ENCODE measurements at regions not wholly inside any gene's neighbourhood (a gene's known extent, or its start where the extent isn't known, plus 50 kb on each side); places are given as distances from the start of the nearest gene placed in this dataset.

DNA sequence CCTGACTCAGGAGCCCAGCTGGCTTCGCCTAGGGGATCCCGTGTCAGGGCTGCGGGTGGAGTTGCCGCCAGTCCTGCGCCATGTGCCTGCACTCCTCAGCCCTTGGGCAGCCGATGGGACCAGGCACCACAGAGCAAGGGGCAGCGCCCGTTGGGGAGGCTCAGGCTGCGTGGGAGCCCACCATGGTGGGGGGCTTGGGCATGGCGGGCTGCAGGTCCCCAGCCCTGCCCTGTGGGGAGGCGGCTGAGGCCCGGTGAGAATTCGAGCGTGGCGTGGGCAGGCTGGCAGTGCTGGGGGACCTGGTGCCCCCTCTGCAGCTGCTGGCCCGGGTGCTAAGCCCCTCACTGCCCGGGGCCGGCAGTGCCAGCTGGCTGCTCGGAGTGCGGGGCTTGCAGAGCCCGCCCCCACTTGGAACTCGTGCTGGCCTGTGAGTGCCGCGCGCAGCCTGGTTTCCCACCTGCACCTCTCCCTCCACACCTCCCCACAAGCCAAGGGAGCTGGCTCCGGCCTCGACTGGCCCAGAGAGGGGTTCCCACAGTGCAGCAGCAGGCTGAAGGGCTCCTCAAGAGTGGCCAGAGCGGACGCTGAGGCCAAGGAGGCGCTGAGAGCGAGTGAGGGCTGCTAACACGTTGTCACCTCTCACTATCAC lies 135.1 kb upstream of the SEL1L start:
- Histone ChIP-seq H2BK12ac (ENCODE audit: low read length) (no peak overlapping the region), H3K4me3 (ENCODE audit: low read depth, low read length) (no peak overlapping the region), H3K14ac (ENCODE audit: low read length) (no peak overlapping the region), H4K91ac (ENCODE audit: low read depth, low read length) (no peak overlapping the region), H3K9ac (ENCODE audit: low read length) (no peak overlapping the region), H3K18ac (ENCODE audit: low read length) (no peak overlapping the region), H3K23ac (ENCODE audit: low read length) (no peak overlapping the region), H3K4me2 (ENCODE audit: low read length) (no peak overlapping the region), H3K36me3 (ENCODE audit: control insufficient read depth in 1 of 2, insufficient read depth in 2 of 2, low read length in 2 of 2) (no peaks in the 10 kb centered on the region), H3K4ac (ENCODE audit: low read depth, low read length) (no peak overlapping the region), H2AFZ (ENCODE audit: insufficient read depth, low read length, poor library complexity) (no peak overlapping the region), H3K79me2 (ENCODE audit: control insufficient read depth, insufficient read depth, low read length, poor library complexity) (no peaks in the 10 kb centered on the region), H3K79me1 (ENCODE audit: low read length) (no peaks in the 10 kb centered on the region), H4K12ac (ENCODE audit: low read depth, low read length) (no peak overlapping the region), H2BK5ac (ENCODE audit: low read depth, low read length, poor library complexity) (no peak overlapping the region), H3K27me3 (ENCODE audit: insufficient read depth, low read length) (no peaks in the 10 kb centered on the region), H3K27ac (ENCODE audit: low read depth, low read length) (no peak overlapping the region), H3K4me1 (ENCODE audit: control insufficient read depth in 1 of 2, insufficient read depth in 2 of 2, low read length in 2 of 2) (no peaks in the 10 kb centered on the region), H2AK5ac (ENCODE audit: low read length) (no peak overlapping the region), H4K8ac (ENCODE audit: low read depth, low read length) (no peak overlapping the region), H3K9me3 (ENCODE audit: insufficient read depth, low read depth, low read length) (peaks cover 5% of the 10 kb centered on the region), H2BK120ac (ENCODE audit: insufficient read depth, low read length, poor library complexity) (no peak overlapping the region)
- no peak for DNase-seq
- no CpG with 5 or more reads among the region's 32 CpGs for WGBS (ENCODE audit: extremely low coverage, insufficient coverage, insufficient read length)

- Histone ChIP-seq H3K36me3 (ENCODE audit: control insufficient read depth in 1 of 2, insufficient read depth in 2 of 2, low read length in 2 of 2) (no peaks in the 10 kb centered on the region), H2BK120ac (ENCODE audit: insufficient read depth, low read length, poor library complexity) (no peak overlapping the region), H4K91ac (ENCODE audit: low read depth, low read length) (no peak overlapping the region), H3K4me1 (ENCODE audit: control insufficient read depth in 1 of 2, insufficient read depth in 2 of 2, low read length in 2 of 2) (no peaks in the 10 kb centered on the region), H2BK5ac (ENCODE audit: low read depth, low read length, poor library complexity) (no peak overlapping the region), H4K12ac (ENCODE audit: low read depth, low read length) (no peak overlapping the region), H2BK12ac (ENCODE audit: low read length) (no peak overlapping the region), H3K4me3 (ENCODE audit: low read depth, low read length) (no peak overlapping the region), H3K79me2 (ENCODE audit: control insufficient read depth, insufficient read depth, low read length, poor library complexity) (no peaks in the 10 kb centered on the region), H3K9me3 (ENCODE audit: insufficient read depth, low read depth, low read length) (peaks cover 5% of the 10 kb centered on the region), H3K14ac (ENCODE audit: low read length) (no peak overlapping the region), H3K79me1 (ENCODE audit: low read length) (no peaks in the 10 kb centered on the region), H3K23ac (ENCODE audit: low read length) (no peak overlapping the region), H3K9ac (ENCODE audit: low read length) (no peak overlapping the region), H3K27me3 (ENCODE audit: insufficient read depth, low read length) (no peaks in the 10 kb centered on the region), H2AK5ac (ENCODE audit: low read length) (no peak overlapping the region), H3K27ac (ENCODE audit: low read depth, low read length) (no peak overlapping the region), H3K4ac (ENCODE audit: low read depth, low read length) (no peak overlapping the region), H2AFZ (ENCODE audit: insufficient read depth, low read length, poor library complexity) (no peak overlapping the region), H3K4me2 (ENCODE audit: low read length) (no peak overlapping the region), H3K18ac (ENCODE audit: low read length) (no peak overlapping the region), H4K8ac (ENCODE audit: low read depth, low read length) (no peak overlapping the region)
- DNase-seq = no peak
- WGBS (ENCODE audit: extremely low coverage, insufficient coverage, insufficient read length) = no CpG with 5 or more reads among the region's 2 CpGs
Observed at GRCh38 chr14:81669308-81669707, 135.7 kb upstream of the SEL1L start.

- H2AFZ ChIP-seq (ENCODE audit: insufficient read depth, low read length, poor library complexity) = no peak overlapping the region
- no peaks in the 10 kb centered on the region for H3K4me1 ChIP-seq (ENCODE audit: control insufficient read depth in 1 of 2, insufficient read depth in 2 of 2, low read length in 2 of 2)
- H3K36me3 ChIP-seq (ENCODE audit: control insufficient read depth in 1 of 2, insufficient read depth in 2 of 2, low read length in 2 of 2) = no peaks in the 10 kb centered on the region
- H3K79me2 ChIP-seq (ENCODE audit: control insufficient read depth, insufficient read depth, low read length, poor library complexity) = no peaks in the 10 kb centered on the region
- H2BK120ac ChIP-seq (ENCODE audit: insufficient read depth, low read length, poor library complexity) = no peak overlapping the region
- H4K91ac ChIP-seq (ENCODE audit: low read depth, low read length) = no peak overlapping the region
- no peaks in the 10 kb centered on the region for H3K27me3 ChIP-seq (ENCODE audit: insufficient read depth, low read length)
- H3K4me2 ChIP-seq (ENCODE audit: low read length) = no peak overlapping the region
- no peak overlapping the region for H3K4ac ChIP-seq (ENCODE audit: low read depth, low read length)
- H3K14ac ChIP-seq (ENCODE audit: low read length) = no peak overlapping the region
- no peak overlapping the region for H3K4me3 ChIP-seq (ENCODE audit: low read depth, low read length)
- no peak overlapping the region for H3K27ac ChIP-seq (ENCODE audit: low read depth, low read length)
- WGBS (ENCODE audit: extremely low coverage, insufficient coverage, insufficient read length) = no CpG with 5 or more reads among the region's 3 CpGs
- no peak overlapping the region for H4K12ac ChIP-seq (ENCODE audit: low read depth, low read length)
- H2BK5ac ChIP-seq (ENCODE audit: low read depth, low read length, poor library complexity) = no peak overlapping the region
- peaks cover 4% of the 10 kb centered on the region for H3K9me3 ChIP-seq (ENCODE audit: insufficient read depth, low read depth, low read length)
- H3K18ac ChIP-seq (ENCODE audit: low read length) = no peak overlapping the region
- no peak overlapping the region for H2BK12ac ChIP-seq (ENCODE audit: low read length)
- H3K79me1 ChIP-seq (ENCODE audit: low read length) = no peaks in the 10 kb centered on the region
- H2AK5ac ChIP-seq (ENCODE audit: low read length) = no peak overlapping the region
- H3K23ac ChIP-seq (ENCODE audit: low read length) = no peak overlapping the region
- no peak for DNase-seq
- no peak overlapping the region for H3K9ac ChIP-seq (ENCODE audit: low read length)
- H4K8ac ChIP-seq (ENCODE audit: low read depth, low read length) = no peak overlapping the region
Observed at GRCh38 chr14:81673930-81674329, 140.3 kb upstream of the SEL1L start.

- Histone ChIP-seq H3K14ac (ENCODE audit: low read length) (no peak overlapping the region), H3K79me2 (ENCODE audit: control insufficient read depth, insufficient read depth, low read length, poor library complexity) (no peaks in the 10 kb centered on the region), H2BK12ac (ENCODE audit: low read length) (no peak overlapping the region), H2AK5ac (ENCODE audit: low read length) (no peak overlapping the region), H3K23ac (ENCODE audit: low read length) (no peak overlapping the region), H3K9me3 (ENCODE audit: insufficient read depth, low read depth, low read length) (peaks cover 2% of the 10 kb centered on the region), H3K27ac (ENCODE audit: low read depth, low read length) (no peak overlapping the region), H3K9ac (ENCODE audit: low read length) (no peak overlapping the region), H3K4me2 (ENCODE audit: low read length) (no peak overlapping the region), H3K18ac (ENCODE audit: low read length) (no peak overlapping the region), H4K12ac (ENCODE audit: low read depth, low read length) (no peak overlapping the region), H2BK120ac (ENCODE audit: insufficient read depth, low read length, poor library complexity) (no peak overlapping the region), H2BK5ac (ENCODE audit: low read depth, low read length, poor library complexity) (no peak overlapping the region), H4K8ac (ENCODE audit: low read depth, low read length) (no peak overlapping the region), H3K27me3 (ENCODE audit: insufficient read depth, low read length) (no peaks in the 10 kb centered on the region), H3K79me1 (ENCODE audit: low read length) (no peaks in the 10 kb centered on the region), H3K4me3 (ENCODE audit: low read depth, low read length) (no peak overlapping the region), H4K91ac (ENCODE audit: low read depth, low read length) (no peak overlapping the region), H3K4ac (ENCODE audit: low read depth, low read length) (no peak overlapping the region), H2AFZ (ENCODE audit: insufficient read depth, low read length, poor library complexity) (no peak overlapping the region), H3K36me3 (ENCODE audit: control insufficient read depth in 1 of 2, insufficient read depth in 2 of 2, low read length in 2 of 2) (no peaks in the 10 kb centered on the region), H3K4me1 (ENCODE audit: control insufficient read depth in 1 of 2, insufficient read depth in 2 of 2, low read length in 2 of 2) (no peaks in the 10 kb centered on the region)
- no peak for DNase-seq
- no CpG with 5 or more reads among the region's 2 CpGs for WGBS (ENCODE audit: extremely low coverage, insufficient coverage, insufficient read length)
Observed at GRCh38 chr14:81676395-81676794, 142.7 kb upstream of the SEL1L start.
